ENCODE measurements at regions not wholly inside any gene's neighbourhood (a gene's known extent, or its start where the extent isn't known, plus 50 kb on each side); places are given as distances from the start of the nearest gene placed in this dataset.

DNA sequence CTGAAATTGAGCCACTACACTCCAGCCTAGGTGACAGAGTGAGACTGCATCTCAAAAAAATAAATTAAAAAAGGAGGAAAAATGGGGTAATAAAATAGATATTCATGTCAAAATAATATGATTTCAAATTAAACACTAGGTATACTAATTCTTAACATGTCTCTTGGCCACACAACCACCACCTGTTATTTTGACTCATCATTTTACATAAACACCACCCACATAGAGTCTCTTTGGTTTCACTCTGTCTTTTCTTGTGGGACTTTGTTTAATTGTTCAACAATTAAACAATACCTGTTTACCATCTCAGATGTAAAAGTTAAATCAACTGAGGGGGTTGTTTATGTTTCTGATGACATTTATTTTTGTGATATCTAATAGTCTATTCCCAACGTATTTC is 476.8 kb upstream of the ADGRB3 start:
- Histone ChIP-seq H3K4me1 (replicated peaks; ENCODE audit: insufficient read depth) (no peaks in the 10 kb centered on the region), H3K79me2 (ENCODE audit: low read depth) (no peaks in the 10 kb centered on the region), H4K20me1 (ENCODE audit: insufficient read depth) (no peaks in the 10 kb centered on the region), H3K36me3 (ENCODE audit: low read depth) (no peaks in the 10 kb centered on the region), H3K9me3 (ENCODE audit: insufficient read depth, low read depth) (0 out of 2 replicates have a peak, but pooled peaks cover 2% of the 10 kb centered on the region), H3K27me3 (ENCODE audit: insufficient read depth, low read depth) (no peaks in the 10 kb centered on the region), H3K4me3 (no peak overlapping the region), H3K9me2 (ENCODE audit: insufficient read depth) (no peaks in the 10 kb centered on the region; the same call in 1 of the 2 replicates), H2AFZ (no peak overlapping the region), H3K4me2 (no peak overlapping the region), H3K27ac (no peak overlapping the region), H3F3A (ENCODE audit: insufficient read depth, low read depth) (no peaks in the 10 kb centered on the region)
- intact Hi-C loops (cut with micrococcal nuclease; ENCODE audit: unreplicated experiment) = no loop called here
- no TSS peak for BruUV-seq (replicated peaks)
- no peak for DNase-seq
- ChIA-PET CTCF (no interaction called here), POLR2A (ENCODE audit: unreplicated experiment) (no interaction called here)
- TF ChIP-seq, protein P1, sequence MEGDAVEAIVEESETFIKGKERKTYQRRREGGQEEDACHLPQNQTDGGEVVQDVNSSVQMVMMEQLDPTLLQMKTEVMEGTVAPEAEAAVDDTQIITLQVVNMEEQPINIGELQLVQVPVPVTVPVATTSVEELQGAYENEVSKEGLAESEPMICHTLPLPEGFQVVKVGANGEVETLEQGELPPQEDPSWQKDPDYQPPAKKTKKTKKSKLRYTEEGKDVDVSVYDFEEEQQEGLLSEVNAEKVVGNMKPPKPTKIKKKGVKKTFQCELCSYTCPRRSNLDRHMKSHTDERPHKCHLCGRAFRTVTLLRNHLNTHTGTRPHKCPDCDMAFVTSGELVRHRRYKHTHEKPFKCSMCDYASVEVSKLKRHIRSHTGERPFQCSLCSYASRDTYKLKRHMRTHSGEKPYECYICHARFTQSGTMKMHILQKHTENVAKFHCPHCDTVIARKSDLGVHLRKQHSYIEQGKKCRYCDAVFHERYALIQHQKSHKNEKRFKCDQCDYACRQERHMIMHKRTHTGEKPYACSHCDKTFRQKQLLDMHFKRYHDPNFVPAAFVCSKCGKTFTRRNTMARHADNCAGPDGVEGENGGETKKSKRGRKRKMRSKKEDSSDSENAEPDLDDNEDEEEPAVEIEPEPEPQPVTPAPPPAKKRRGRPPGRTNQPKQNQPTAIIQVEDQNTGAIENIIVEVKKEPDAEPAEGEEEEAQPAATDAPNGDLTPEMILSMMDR (conservative IDR thresholded peaks at IDR 0.05) = no peak
- no peak for TF ChIP-seq EZH2 (IDR thresholded peaks at IDR 0.05; ENCODE audit: low read depth)

- Histone ChIP-seq H3K27ac (no peak overlapping the region), H3K4me3 (no peak overlapping the region), H3K4me1 (replicated peaks; ENCODE audit: insufficient read depth) (no peaks in the 10 kb centered on the region), H3F3A (ENCODE audit: insufficient read depth, low read depth) (no peaks in the 10 kb centered on the region), H3K9me2 (ENCODE audit: insufficient read depth) (no peaks in the 10 kb centered on the region), H3K79me2 (ENCODE audit: low read depth) (no peaks in the 10 kb centered on the region), H3K27me3 (ENCODE audit: insufficient read depth, low read depth) (no peaks in the 10 kb centered on the region), H4K20me1 (ENCODE audit: insufficient read depth) (no peaks in the 10 kb centered on the region), H3K36me3 (ENCODE audit: low read depth) (no peaks in the 10 kb centered on the region), H2AFZ (no peak overlapping the region), H3K9me3 (ENCODE audit: insufficient read depth, low read depth) (no peaks in the 10 kb centered on the region), H3K4me2 (no peak overlapping the region)
- ChIA-PET POLR2A (ENCODE audit: unreplicated experiment) (no interaction called here), CTCF (no interaction called here)
- intact Hi-C loops (cut with micrococcal nuclease; ENCODE audit: unreplicated experiment) = no loop called here
- no TSS peak for BruUV-seq (replicated peaks)
- TF ChIP-seq, protein P1 (conservative IDR thresholded peaks at IDR 0.05) = no peak
- no peak for TF ChIP-seq EZH2 (IDR thresholded peaks at IDR 0.05; ENCODE audit: low read depth)
- no peak for DNase-seq
Measured at GRCh38 chr6:68144667-68145066, 490.4 kb upstream of the ADGRB3 start.

- no peak overlapping the region for H3K4me2 ChIP-seq
- DNase-seq = no peak
- no TSS peak for BruUV-seq (replicated peaks)
Measured at GRCh38 chr6:68141190-68141589, 493.9 kb upstream of the ADGRB3 start.

DNA sequence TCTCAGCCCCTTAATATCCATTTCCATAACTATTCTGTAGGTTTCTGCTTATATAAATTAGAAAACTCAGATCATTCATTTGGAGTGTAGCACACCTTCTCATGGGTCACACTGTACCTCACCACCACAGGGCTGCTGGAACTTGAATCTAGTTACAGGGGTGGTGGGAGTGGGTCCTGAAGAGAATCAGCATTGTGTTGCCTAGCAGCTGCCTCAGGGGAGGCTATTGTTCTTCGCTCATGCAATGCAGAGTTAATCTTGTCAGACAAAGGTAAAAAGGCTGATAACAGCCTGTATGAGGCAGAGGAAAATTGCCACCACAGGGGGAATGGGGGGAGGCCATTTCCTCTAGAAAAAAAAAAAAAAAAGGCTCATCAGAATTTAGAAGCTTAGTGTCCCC is 496.0 kb upstream of the ADGRB3 start:
- Histone ChIP-seq H3K36me3 (ENCODE audit: low read depth) (no peaks in the 10 kb centered on the region), H4K20me1 (ENCODE audit: insufficient read depth) (no peaks in the 10 kb centered on the region), H3F3A (ENCODE audit: insufficient read depth, low read depth) (no peaks in the 10 kb centered on the region), H3K4me2 (no peak overlapping the region), H3K27ac (no peak overlapping the region), H2AFZ (no peak overlapping the region), H3K4me3 (no peak overlapping the region), H3K79me2 (ENCODE audit: low read depth) (no peaks in the 10 kb centered on the region), H3K9me2 (ENCODE audit: insufficient read depth) (no peaks in the 10 kb centered on the region), H3K4me1 (replicated peaks; ENCODE audit: insufficient read depth) (no peaks in the 10 kb centered on the region), H3K9me3 (ENCODE audit: insufficient read depth, low read depth) (no peaks in the 10 kb centered on the region), H3K27me3 (ENCODE audit: insufficient read depth, low read depth) (no peaks in the 10 kb centered on the region)
- ChIA-PET POLR2A (ENCODE audit: unreplicated experiment) (no interaction called here), CTCF (no interaction called here)
- TF ChIP-seq, protein P1 (conservative IDR thresholded peaks at IDR 0.05) = no peak
- no peak for TF ChIP-seq EZH2 (IDR thresholded peaks at IDR 0.05; ENCODE audit: low read depth)
- no TSS peak for BruUV-seq (replicated peaks)
- intact Hi-C loops (cut with micrococcal nuclease; ENCODE audit: unreplicated experiment) = no loop called here
- DNase-seq = no peak

More at GRCh38 chr6:68141190-68141589, 493.9 kb upstream of the ADGRB3 start:
- ChIA-PET CTCF (no interaction called here), POLR2A (ENCODE audit: unreplicated experiment) (no interaction called here)
- Histone ChIP-seq H3K4me3 (no peak overlapping the region), H3F3A (ENCODE audit: insufficient read depth, low read depth) (no peaks in the 10 kb centered on the region), H3K27me3 (ENCODE audit: insufficient read depth, low read depth) (no peaks in the 10 kb centered on the region), H3K27ac (no peak overlapping the region), H2AFZ (no peak overlapping the region), H3K9me3 (ENCODE audit: insufficient read depth, low read depth) (no peaks in the 10 kb centered on the region), H4K20me1 (ENCODE audit: insufficient read depth) (no peaks in the 10 kb centered on the region), H3K9me2 (ENCODE audit: insufficient read depth) (no peaks in the 10 kb centered on the region), H3K36me3 (ENCODE audit: low read depth) (no peaks in the 10 kb centered on the region), H3K4me1 (replicated peaks; ENCODE audit: insufficient read depth) (no peaks in the 10 kb centered on the region), H3K79me2 (ENCODE audit: low read depth) (no peaks in the 10 kb centered on the region)
- no peak for TF ChIP-seq EZH2 (IDR thresholded peaks at IDR 0.05; ENCODE audit: low read depth)
- intact Hi-C loops (cut with micrococcal nuclease; ENCODE audit: unreplicated experiment) = no loop called here

Data from PC-9 (cell line).